ENCODE measurements at regions not wholly inside any gene's neighbourhood (a gene's known extent, or its start where the extent isn't known, plus 50 kb on each side); places are given as distances from the start of the nearest gene placed in this dataset.

DNA sequence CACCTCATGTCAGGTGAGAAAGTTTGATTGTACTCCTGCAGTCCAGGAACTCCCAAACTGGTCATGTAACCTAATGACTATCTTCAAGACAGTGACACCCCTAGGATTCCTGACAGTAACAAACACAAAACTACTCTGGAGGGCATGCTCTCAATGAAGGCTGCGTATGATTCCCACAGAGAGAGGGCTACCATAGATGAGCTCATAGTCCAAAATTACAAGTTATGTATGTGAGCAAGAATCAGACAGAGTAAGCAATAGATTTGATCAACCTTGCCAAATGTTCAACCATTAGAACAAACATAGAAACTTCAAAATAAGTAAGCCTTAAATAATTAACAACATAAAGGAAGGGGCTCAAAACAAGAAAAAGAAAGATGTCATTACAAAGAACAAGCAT is 158.1 kb downstream of the COPRS start:
- no peaks in the 10 kb centered on the region for H3K36me3 ChIP-seq (ENCODE audit: insufficient read depth, low read length)
- TF ChIP-seq, protein P1, sequence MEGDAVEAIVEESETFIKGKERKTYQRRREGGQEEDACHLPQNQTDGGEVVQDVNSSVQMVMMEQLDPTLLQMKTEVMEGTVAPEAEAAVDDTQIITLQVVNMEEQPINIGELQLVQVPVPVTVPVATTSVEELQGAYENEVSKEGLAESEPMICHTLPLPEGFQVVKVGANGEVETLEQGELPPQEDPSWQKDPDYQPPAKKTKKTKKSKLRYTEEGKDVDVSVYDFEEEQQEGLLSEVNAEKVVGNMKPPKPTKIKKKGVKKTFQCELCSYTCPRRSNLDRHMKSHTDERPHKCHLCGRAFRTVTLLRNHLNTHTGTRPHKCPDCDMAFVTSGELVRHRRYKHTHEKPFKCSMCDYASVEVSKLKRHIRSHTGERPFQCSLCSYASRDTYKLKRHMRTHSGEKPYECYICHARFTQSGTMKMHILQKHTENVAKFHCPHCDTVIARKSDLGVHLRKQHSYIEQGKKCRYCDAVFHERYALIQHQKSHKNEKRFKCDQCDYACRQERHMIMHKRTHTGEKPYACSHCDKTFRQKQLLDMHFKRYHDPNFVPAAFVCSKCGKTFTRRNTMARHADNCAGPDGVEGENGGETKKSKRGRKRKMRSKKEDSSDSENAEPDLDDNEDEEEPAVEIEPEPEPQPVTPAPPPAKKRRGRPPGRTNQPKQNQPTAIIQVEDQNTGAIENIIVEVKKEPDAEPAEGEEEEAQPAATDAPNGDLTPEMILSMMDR (conservative IDR thresholded peaks at IDR 0.05; ENCODE audit: low read length), result no peak
- TF ChIP-seq EZH2phosphoT487 (IDR thresholded peaks at IDR 0.05; ENCODE audit: borderline replicate concordance), result no peak

DNA sequence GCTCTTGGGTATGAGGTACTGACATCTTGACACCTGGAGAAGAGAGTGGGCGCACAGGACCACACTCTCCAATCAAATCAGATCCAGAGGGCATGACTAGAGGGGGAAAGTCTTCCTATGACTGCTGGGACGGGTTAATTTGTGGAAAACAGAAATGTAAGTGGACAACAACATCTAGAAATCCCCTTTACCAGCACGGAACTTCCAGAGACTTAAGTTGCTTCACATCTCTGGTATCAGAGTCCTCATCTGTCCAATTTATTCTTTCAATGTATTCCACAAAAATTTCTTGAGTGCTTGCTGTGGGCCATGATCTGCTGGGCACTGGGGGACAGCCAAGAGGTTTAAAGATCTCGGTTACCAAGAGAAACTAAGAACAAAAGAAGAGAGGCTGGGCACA is 159.2 kb downstream of the COPRS start:
- H3K4me1 ChIP-seq (ENCODE audit: insufficient read depth, low read length, poor library complexity, severe bottlenecking), result no peaks in the 10 kb centered on the region
- H3K4me3 ChIP-seq (ENCODE audit: low read length, poor library complexity, severe bottlenecking), result no peak overlapping the region
- H3K9ac ChIP-seq (ENCODE audit: low read depth, low read length, poor library complexity, severe bottlenecking), result no peak overlapping the region
- H3K79me2 ChIP-seq (ENCODE audit: insufficient read depth, low read length), result no peaks in the 10 kb centered on the region
- no peaks in the 10 kb centered on the region for H3K36me3 ChIP-seq (ENCODE audit: insufficient read depth, low read length)
- no peaks in the 10 kb centered on the region for H4K20me1 ChIP-seq (ENCODE audit: insufficient read depth, low read length, poor library complexity, severe bottlenecking)
- H2AFZ ChIP-seq (ENCODE audit: low read length), result no peak overlapping the region
- no peak overlapping the region for H3K4me2 ChIP-seq (ENCODE audit: low read depth, low read length, poor library complexity, severe bottlenecking)
- H3K9me3 ChIP-seq (ENCODE audit: insufficient read depth, low read depth, low read length), result no peaks in the 10 kb centered on the region
- H3K27me3 ChIP-seq (ENCODE audit: insufficient read depth, low read length, poor library complexity, severe bottlenecking), result no peaks in the 10 kb centered on the region
- TF ChIP-seq, protein P1 (conservative IDR thresholded peaks at IDR 0.05; ENCODE audit: low read length), result no peak
- TF ChIP-seq EZH2phosphoT487 (IDR thresholded peaks at IDR 0.05; ENCODE audit: borderline replicate concordance), result no peak
- no peaks in the 10 kb centered on the region for H3F3A ChIP-seq (ENCODE audit: low read depth)
- H3K9me2 ChIP-seq (replicated peaks; ENCODE audit: low read depth, low read length), result no peaks in the 10 kb centered on the region

More for the DNA sequence above, 158.1 kb downstream of the COPRS start:
- no peak overlapping the region for H3K9ac ChIP-seq (ENCODE audit: low read depth, low read length, poor library complexity, severe bottlenecking)
- H2AFZ ChIP-seq (ENCODE audit: low read length), result no peak overlapping the region
- H3K9me3 ChIP-seq (ENCODE audit: insufficient read depth, low read depth, low read length), result no peaks in the 10 kb centered on the region
- no peaks in the 10 kb centered on the region for H4K20me1 ChIP-seq (ENCODE audit: insufficient read depth, low read length, poor library complexity, severe bottlenecking)
- no peaks in the 10 kb centered on the region for H3K27me3 ChIP-seq (ENCODE audit: insufficient read depth, low read length, poor library complexity, severe bottlenecking)
- no peaks in the 10 kb centered on the region for H3F3A ChIP-seq (ENCODE audit: low read depth)
- no peaks in the 10 kb centered on the region for H3K4me1 ChIP-seq (ENCODE audit: insufficient read depth, low read length, poor library complexity, severe bottlenecking)
- H3K4me2 ChIP-seq (ENCODE audit: low read depth, low read length, poor library complexity, severe bottlenecking), result no peak overlapping the region
- H3K9me2 ChIP-seq (replicated peaks; ENCODE audit: low read depth, low read length), result no peaks in the 10 kb centered on the region
- H3K4me3 ChIP-seq (ENCODE audit: low read length, poor library complexity, severe bottlenecking), result no peak overlapping the region
- H3K79me2 ChIP-seq (ENCODE audit: insufficient read depth, low read length), result no peaks in the 10 kb centered on the region

DNA sequence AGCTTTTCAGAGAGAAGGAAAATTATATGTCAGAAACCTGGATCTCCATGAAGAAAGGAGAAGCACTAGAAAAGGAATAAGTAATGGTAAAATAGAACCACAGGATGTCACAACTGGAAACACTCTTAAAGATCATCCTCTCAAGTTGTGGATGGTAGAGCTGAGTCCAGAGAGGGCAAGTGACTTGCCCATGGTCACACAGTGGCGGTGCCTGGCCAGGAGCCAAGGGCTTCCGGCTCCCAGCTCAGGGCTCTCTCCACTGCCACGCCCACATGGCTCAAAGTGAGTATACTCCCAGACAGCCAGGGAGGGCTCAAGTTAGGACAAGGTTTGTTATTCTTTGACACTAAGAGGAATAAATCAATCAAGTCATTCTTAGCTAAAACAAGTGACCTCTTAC is 159.8 kb downstream of the COPRS start:
- no peaks in the 10 kb centered on the region for H3K36me3 ChIP-seq (ENCODE audit: insufficient read depth, low read length)
- H3K9me3 ChIP-seq (ENCODE audit: insufficient read depth, low read depth, low read length), result no peaks in the 10 kb centered on the region
- no peaks in the 10 kb centered on the region for H4K20me1 ChIP-seq (ENCODE audit: insufficient read depth, low read length, poor library complexity, severe bottlenecking)
- H3F3A ChIP-seq (ENCODE audit: low read depth), result no peaks in the 10 kb centered on the region
- no peaks in the 10 kb centered on the region for H3K4me1 ChIP-seq (ENCODE audit: insufficient read depth, low read length, poor library complexity, severe bottlenecking)
- H3K27me3 ChIP-seq (ENCODE audit: insufficient read depth, low read length, poor library complexity, severe bottlenecking), result no peaks in the 10 kb centered on the region
- no peak overlapping the region for H3K9ac ChIP-seq (ENCODE audit: low read depth, low read length, poor library complexity, severe bottlenecking)
- no peak overlapping the region for H3K4me3 ChIP-seq (ENCODE audit: low read length, poor library complexity, severe bottlenecking)
- no peak for TF ChIP-seq EZH2phosphoT487 (IDR thresholded peaks at IDR 0.05; ENCODE audit: borderline replicate concordance)
- TF ChIP-seq, protein P1 (conservative IDR thresholded peaks at IDR 0.05; ENCODE audit: low read length), result no peak
- no peaks in the 10 kb centered on the region for H3K9me2 ChIP-seq (replicated peaks; ENCODE audit: low read depth, low read length)
- H2AFZ ChIP-seq (ENCODE audit: low read length), result no peak overlapping the region
- H3K79me2 ChIP-seq (ENCODE audit: insufficient read depth, low read length), result no peaks in the 10 kb centered on the region
- no peak overlapping the region for H3K4me2 ChIP-seq (ENCODE audit: low read depth, low read length, poor library complexity, severe bottlenecking)

Measured in Loucy (cell line).